Psoas muscle (tissue), 7 donors: ENCODE measurements at regions not wholly inside any gene's neighbourhood (a gene's known extent, or its start where the extent isn't known, plus 50 kb on each side); places are given as distances from the start of the nearest gene placed in this dataset.

Experiments
- ATAC-seq, 4 donors: fragments of 200-7000 bp; cut with Tn5 transposase; one replicate each; pipeline ENCODE4 v1.9.1; 2020; ENCODE audit warnings: moderate library complexity in 3 of 4, mild to moderate bottlenecking in 2 of 4
- DNase-seq, 2 donors: peaks; one replicate each; pipeline ENCODE4 v3.0.0-alpha.2; 2020
- H3K27ac ChIP-seq: fragments of 200-600 bp; one replicate; pipeline ENCODE4 v1.8.0; 2022
- H3K27me3 ChIP-seq, 3 donors: fragments of 200-600 bp in 1 of 3; one replicate each; pipeline versions ENCODE4 v1.6.1 to v1.8.0; 2013 to 2022; ENCODE audit warnings: low read length in 2 of 3, mild to moderate bottlenecking in 2 of 3, moderate library complexity in 1 of 3; ENCODE audit not compliant: insufficient read depth in 3 of 3
- H3K36me3 ChIP-seq, 2 donors: fragments of 200-600 bp in 1 of 2; one replicate each; pipeline versions ENCODE4 v1.6.1 to v1.8.0; 2013 to 2022; ENCODE audit warnings: low read depth in 1 of 2, mild to moderate bottlenecking in 1 of 2, moderate library complexity in 1 of 2; ENCODE audit not compliant: insufficient read depth in 1 of 2
- H3K4me1 ChIP-seq: fragments of 200-600 bp; one replicate; pipeline ENCODE4 v1.8.0; 2022
- H3K4me3 ChIP-seq: fragments of 200-600 bp; one replicate; pipeline ENCODE4 v1.8.0; 2022; ENCODE audit warnings: mild to moderate bottlenecking
- H3K9me3 ChIP-seq: fragments of 200-600 bp; one replicate; pipeline ENCODE4 v1.8.0; 2022
- CTCF ChIP-seq: fragments of 200-600 bp; IDR thresholded peaks from one replicate; pipeline ENCODE4 v1.8.0; 2022; ENCODE audit warnings: antibody characterized with exemption
- WGBS, 3 donors: extraction: QIAGEN DNeasy Blood & Tissue Kit; methylation state at CpG; one replicate each; pipeline versions ENCODE4 v1.1.6 to v1.1.7; 2013; 5-methylcytosine and 5-hydroxymethylcytosine counted together
- intact Hi-C, 2 donors: fragments of 100-400 bp; cut with DNase I; formaldehyde crosslinking; loops; one replicate each; pipeline versions ENCODE4 v1.11.0 to v1.14.2; 2022
- donor health status: healthy with polysubstance abuse.
- donor health status: DM: no; HTN: no; CAD: no; lungs with moderate emphysema.
- donor health status: Bipolar disorder and iron deficiency.
- donor health status: healthy.
- donor health status: DM: yes; HTN: yes; CAD: no.
- donor health status: DM: no; HTN: no; CAD: no.
- donor health status: DM: yes; HTN: yes; CAD: no.

- DNase-seq = no peak
Measured at GRCh38 chr12:91261820-91262676, 79.4 kb upstream of the DCN start.

GRCh38 chr12:91256411-91256810 lies 73.8 kb upstream of the DCN start:
- Histone ChIP-seq H3K27ac (no peak overlapping the region), H3K4me3 (no peak overlapping the region), H3K4me1 (no peaks in the 10 kb centered on the region), H3K27me3 (no peaks in the 10 kb centered on the region), H3K9me3 (no peaks in the 10 kb centered on the region), H3K36me3 (no peaks in the 10 kb centered on the region)
- intact Hi-C loops = no loop called here
- WGBS, 3 donors = 59 to 66% (median 61%) methylated on average over 5 of the region's 5 CpGs
- no peak for DNase-seq
- ATAC-seq = no peak
- no peak for TF ChIP-seq CTCF

More at GRCh38 chr12:91261820-91262676, 79.4 kb upstream of the DCN start:
- intact Hi-C loops = no loop called here
- Histone ChIP-seq H3K27me3 (no peaks in the 10 kb centered on the region), H3K4me3 (no peak overlapping the region), H3K27ac (no peak overlapping the region), H3K4me1 (no peaks in the 10 kb centered on the region), H3K9me3 (no peaks in the 10 kb centered on the region), H3K36me3 (no peaks in the 10 kb centered on the region)
- no peak for TF ChIP-seq CTCF
- WGBS, 3 donors = 37 to 52% (median 44%) methylated on average over 3 of the region's 3 CpGs
- ATAC-seq = no peak

- no peaks in the 10 kb centered on the region for H3K4me1 ChIP-seq
- no peak overlapping the region for H3K4me3 ChIP-seq
- TF ChIP-seq CTCF = no peak
- H3K27ac ChIP-seq = no peak overlapping the region
- no peak for ATAC-seq
- DNase-seq = no peak
- intact Hi-C loops = no loop called here
- no peaks in the 10 kb centered on the region for H3K9me3 ChIP-seq
- no peaks in the 10 kb centered on the region for H3K27me3 ChIP-seq
- 80 to 84% (median 83%) methylated on average over 3 of the region's 3 CpGs for WGBS, 3 donors
- no peaks in the 10 kb centered on the region for H3K36me3 ChIP-seq
Measured at GRCh38 chr12:91252341-91252740, 69.7 kb upstream of the DCN start.

- no peak for TF ChIP-seq CTCF
- Histone ChIP-seq H3K4me1 (no peaks in the 10 kb centered on the region), H3K9me3 (no peaks in the 10 kb centered on the region), H3K27ac (no peak overlapping the region), H3K27me3 (no peaks in the 10 kb centered on the region), H3K36me3 (no peaks in the 10 kb centered on the region), H3K4me3 (no peak overlapping the region)
- ATAC-seq (peak in 2 of 4 donors; percentile 28 to 61), DNase-seq (no peak)
- intact Hi-C loops = no loop called here
- WGBS, 3 donors = 31 to 53% (median 40%) methylated on average over 2 of the region's 2 CpGs
Measured at GRCh38 chr12:91250273-91250665, 67.7 kb upstream of the DCN start.
